ENCODE measurements at regions not wholly inside any gene's neighbourhood (a gene's known extent, or its start where the extent isn't known, plus 50 kb on each side); places are given as distances from the start of the nearest gene placed in this dataset.

- TF ChIP-seq CTCF (IDR thresholded peaks at IDR 0.05; ENCODE audit: poor library complexity, severe bottlenecking) (no peak), EZH2 (IDR thresholded peaks at IDR 0.05; ENCODE audit: borderline replicate concordance, insufficient read depth, low read length, poor library complexity, severe bottlenecking) (no peak), TAF1 (IDR thresholded peaks at IDR 0.05; ENCODE audit: low read depth) (no peak), POLR2AphosphoS5 (IDR thresholded peaks at IDR 0.05) (no peak), RAD21 (conservative IDR thresholded peaks at IDR 0.05) (no peak), REST (IDR thresholded peaks at IDR 0.05; ENCODE audit: borderline replicate concordance) (no peak), MXI1 (conservative IDR thresholded peaks at IDR 0.05; ENCODE audit: poor library complexity, severe bottlenecking) (no peak), EP300 (conservative IDR thresholded peaks at IDR 0.05; ENCODE audit: poor library complexity, severe bottlenecking) (no peak), SMC3 (conservative IDR thresholded peaks at IDR 0.05; ENCODE audit: poor library complexity) (no peak)
These were observed 603.1 kb upstream of the MGMT start for GRCh38 chr10:128863823-128864405.
